Epidermal melanocyte (primary cell): ENCODE measurements at regions not wholly inside any gene's neighbourhood (a gene's known extent, or its start where the extent isn't known, plus 50 kb on each side); places are given as distances from the start of the nearest gene placed in this dataset.

Source experiments
- DNase-seq: peaks from one replicate; pipeline ENCODE4 v3.0.0; 2011; ENCODE audit warnings: low spot score; ENCODE audit not compliant: insufficient read length

GRCh38 chr9:14467675-14468374, 153.9 kb upstream of the NFIB start:
- no peak for DNase-seq

GRCh38 chr9:14466828-14467227, 152.9 kb upstream of the NFIB start:
- DNase-seq = no peak

- DNase-seq = no peak
These were observed 152.5 kb upstream of the NFIB start for GRCh38 chr9:14466429-14466818.

GRCh38 chr9:14462950-14463349, 149.0 kb upstream of the NFIB start:
- no peak for DNase-seq

- no peak for DNase-seq
These were observed 141.3 kb upstream of the NFIB start for GRCh38 chr9:14455243-14455642.

GRCh38 chr9:14453286-14453685, 139.3 kb upstream of the NFIB start:
- no peak for DNase-seq

GRCh38 chr9:14452539-14452938, 138.6 kb upstream of the NFIB start:
- DNase-seq = no peak

GRCh38 chr9:14451949-14452348, 138.0 kb upstream of the NFIB start:
- DNase-seq = no peak

GRCh38 chr9:14447103-14447502, 133.2 kb upstream of the NFIB start:
- no peak for DNase-seq

- DNase-seq = no peak
These were observed 132.0 kb upstream of the NFIB start for GRCh38 chr9:14445946-14446345.

GRCh38 chr9:14442956-14443355, 129.0 kb upstream of the NFIB start:
- DNase-seq = no peak

GRCh38 chr9:14441976-14442651, 128.2 kb upstream of the NFIB start:
- no peak for DNase-seq

GRCh38 chr9:14441115-14441514, 127.2 kb upstream of the NFIB start:
- no peak for DNase-seq

GRCh38 chr9:14440062-14440461, 126.1 kb upstream of the NFIB start:
- no peak for DNase-seq

- no peak for DNase-seq
These were observed 125.6 kb upstream of the NFIB start for GRCh38 chr9:14439555-14439954.

- DNase-seq = peak; percentile 38
These were observed 124.5 kb upstream of the NFIB start for GRCh38 chr9:14438232-14439021.

GRCh38 chr9:14437354-14438231, 123.7 kb upstream of the NFIB start:
- DNase-seq = no peak

- no peak for DNase-seq
These were observed 121.9 kb upstream of the NFIB start for GRCh38 chr9:14435871-14436270.

GRCh38 chr9:14434971-14435718, 121.2 kb upstream of the NFIB start:
- no peak for DNase-seq

GRCh38 chr9:14434158-14434504, 120.2 kb upstream of the NFIB start:
- DNase-seq = no peak
